ENCODE measurements at regions not wholly inside any gene's neighbourhood (a gene's known extent, or its start where the extent isn't known, plus 50 kb on each side); places are given as distances from the start of the nearest gene placed in this dataset.

DNA sequence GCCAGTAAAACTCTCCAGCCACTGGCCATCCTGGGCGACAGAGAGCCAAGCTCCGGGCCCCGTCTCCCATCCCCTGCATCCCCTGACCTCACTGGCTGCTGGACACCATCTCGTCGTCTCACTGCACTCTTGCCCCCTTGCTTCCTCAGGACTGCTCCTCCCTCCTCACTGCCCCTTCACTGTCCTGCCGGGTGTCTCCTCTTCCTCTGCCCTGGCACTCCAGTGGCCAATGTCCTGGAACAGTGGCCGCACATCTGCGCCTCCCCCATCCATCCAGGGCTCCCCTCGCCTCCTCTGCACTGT lies 800.4 kb downstream of the BRD1 start:
- DNase-seq, result no peak

DNA sequence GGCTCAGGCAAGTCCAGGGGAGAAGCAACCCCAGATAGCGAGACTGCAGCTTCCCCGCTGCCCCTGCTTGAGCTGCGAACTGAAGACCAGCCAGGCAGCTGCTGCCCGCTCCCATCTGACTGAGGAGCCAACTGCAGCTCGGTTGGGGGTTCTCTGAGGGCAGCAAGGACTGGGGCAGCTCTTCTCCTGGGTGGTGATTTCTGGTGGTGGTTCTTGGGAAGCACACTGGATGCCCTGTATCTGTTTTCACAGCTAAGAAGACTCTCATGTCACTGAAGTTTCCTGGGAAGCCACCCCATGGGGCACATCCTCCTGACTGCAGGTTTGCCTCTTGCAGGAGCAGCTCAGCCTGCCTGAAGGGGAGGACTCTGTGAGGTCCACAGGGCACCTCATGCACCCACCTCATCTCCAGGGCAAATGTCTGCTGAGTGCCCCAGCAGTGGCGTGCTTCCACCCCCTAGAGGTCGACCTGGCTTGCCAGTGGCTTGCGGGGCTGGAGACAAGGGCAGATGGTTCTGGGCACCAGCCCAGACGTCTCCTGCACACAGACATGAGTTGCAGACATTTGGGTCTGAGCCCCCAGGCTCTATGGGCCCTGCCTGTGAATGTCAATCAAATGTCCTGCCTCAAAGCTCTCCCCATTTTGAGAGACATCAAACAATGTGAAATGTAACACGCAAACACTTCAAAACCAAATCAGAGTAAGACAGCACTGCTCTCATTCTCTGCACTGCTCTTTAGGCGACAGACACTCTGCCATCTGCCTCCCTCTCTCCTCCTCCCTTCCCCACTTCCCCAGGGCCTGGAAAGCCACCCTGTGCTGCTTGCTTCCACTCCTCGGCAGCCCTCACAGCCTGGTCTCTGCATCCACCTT lies 800.9 kb downstream of the BRD1 start:
- peak; percentile 48 for DNase-seq

DNA sequence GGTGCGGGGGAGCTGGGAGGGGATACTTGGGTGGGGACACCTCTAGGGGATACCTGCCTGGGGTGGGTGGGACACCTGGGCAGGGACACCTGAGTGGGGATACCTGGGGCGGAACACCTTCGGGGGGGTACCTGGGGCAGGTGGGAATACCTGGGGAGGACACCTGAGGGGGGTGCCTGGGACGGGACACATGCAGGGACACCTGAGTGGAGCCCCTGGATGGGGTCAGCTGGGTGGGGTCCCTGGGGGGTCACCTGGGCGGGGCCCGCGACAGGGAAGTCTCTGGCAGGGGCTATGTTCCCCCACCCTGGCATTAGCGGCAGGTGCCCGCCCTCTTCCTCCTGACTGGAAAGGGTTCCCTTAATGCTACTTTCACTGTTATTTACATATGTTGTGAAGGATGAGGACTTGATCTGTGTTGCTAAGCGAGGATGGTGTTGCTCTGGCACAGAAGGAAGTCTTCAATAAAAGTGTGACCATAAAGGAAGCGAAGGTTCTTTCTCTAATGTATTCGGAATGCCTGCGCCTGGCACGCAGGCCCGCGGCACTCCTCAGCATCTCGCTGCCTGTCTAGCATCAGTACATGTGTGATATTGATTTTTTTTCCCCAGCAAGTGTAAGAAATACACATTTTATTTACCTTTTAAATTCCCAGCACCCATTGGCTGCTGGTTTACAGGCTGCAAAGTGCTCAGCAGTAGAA lies 801.7 kb downstream of the BRD1 start:
- peak; percentile 48 for DNase-seq

DNA sequence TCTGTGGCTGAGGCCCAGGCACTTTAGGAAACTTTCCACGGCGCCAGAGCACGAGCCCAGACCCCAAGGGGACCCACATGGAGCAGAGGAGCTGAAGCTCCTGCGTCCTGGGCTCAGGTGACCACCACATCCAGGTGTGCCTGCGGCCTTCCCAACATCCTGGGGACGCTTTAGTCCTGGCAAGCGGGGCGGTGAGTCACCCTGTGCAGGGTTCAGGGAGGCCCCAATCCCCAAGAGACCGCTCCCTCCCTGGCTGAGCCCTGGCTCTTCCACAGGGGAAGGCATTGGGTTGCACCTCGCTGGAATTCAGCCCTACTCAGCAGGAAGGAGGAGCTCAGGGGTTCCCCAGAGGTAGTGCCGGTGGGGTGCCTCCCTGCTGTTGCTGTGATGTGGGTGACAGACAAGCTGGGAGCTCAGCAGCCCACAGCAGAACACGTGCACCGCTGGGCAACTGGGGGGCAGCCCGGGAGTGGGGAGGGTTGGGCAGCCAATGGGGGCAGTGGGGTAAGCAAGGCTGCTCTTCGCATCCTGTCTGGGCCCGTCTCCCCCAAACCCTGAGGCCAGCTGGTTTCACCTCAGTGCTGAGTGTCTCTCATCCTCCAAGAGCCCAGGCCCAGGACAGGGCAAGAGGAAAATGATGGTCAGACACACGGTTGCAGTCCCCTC lies 802.8 kb downstream of the BRD1 start:
- no peak for DNase-seq

DNA sequence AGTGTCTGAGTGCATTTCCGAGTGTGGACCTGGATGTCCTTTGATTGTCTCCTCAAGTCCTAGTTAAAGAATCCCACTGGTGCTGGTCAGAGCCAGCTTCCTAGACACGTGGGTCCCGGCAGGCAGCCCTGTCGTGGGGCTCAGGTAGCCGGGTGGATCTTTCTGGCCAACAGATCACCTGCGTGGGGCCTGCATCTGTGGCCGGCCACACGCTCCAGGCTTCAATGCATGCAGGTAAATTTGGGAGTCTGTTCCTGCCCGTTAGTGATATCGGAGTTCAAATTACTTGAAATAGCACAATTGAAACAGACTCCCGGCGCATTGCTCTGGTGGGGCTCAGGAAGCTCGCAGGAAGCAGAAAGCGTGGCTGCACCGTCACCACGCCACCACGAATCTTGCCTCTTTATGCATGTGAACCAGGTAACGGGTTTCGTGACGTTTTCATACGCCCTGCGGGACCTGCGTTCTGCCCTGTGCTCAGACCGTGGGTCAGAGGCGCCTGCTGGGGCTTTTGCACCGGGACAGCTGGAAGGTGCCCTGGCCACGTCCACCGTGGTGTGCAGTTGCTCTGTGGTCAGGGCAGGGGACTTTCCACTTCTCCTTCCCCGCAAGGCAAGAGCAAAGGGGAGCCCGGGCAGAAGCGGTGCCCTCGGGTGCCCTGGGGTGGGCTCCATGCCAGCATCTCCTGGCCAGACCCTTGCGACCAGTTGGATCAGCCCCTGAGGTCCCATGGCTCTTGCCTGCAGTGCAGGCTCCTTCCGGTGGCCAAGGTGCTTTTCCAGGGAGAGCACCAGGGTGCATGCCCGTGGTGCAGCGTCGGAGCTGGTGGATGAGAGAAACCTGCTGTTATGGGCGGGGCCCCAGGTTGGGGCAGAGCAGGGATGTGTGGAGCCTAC lies 803.5 kb downstream of the BRD1 start:
- DNase-seq, result no peak

DNA sequence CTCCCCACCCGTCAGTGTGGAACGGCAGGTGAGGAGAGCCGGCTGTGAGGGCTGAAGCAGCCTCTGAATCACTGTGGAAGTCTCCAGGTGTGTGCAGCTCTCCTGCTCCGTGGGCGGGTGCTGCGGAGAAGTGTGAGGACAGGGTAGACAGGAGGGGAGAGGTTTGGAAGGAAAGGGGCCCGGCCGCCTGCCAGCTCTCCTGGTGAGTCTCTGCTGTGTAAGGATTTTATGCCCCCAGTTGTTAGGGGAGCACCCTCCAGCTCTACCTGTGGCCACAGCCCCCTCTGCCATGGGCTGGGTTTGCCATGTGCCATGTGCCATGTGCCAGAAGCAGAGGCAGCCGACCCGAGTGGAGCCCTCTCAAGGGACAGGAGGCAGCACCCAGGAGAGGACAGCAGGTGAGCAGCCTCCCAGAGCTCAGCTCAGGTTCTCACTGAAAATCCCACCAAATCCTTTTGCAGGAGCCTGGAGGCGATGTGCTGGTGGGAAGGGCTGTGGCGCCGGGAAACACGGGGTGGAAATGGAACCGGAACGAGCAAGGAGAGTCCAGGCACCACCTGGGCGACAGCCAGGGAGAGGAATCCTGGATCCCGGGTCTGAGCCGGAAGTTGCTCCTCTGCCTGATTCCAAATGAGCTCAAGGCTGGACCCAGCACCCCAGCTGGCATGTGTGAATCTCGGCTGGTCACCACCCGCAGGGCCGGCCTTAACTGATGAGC lies 804.4 kb downstream of the BRD1 start:
- DNase-seq, result no peak

DNA sequence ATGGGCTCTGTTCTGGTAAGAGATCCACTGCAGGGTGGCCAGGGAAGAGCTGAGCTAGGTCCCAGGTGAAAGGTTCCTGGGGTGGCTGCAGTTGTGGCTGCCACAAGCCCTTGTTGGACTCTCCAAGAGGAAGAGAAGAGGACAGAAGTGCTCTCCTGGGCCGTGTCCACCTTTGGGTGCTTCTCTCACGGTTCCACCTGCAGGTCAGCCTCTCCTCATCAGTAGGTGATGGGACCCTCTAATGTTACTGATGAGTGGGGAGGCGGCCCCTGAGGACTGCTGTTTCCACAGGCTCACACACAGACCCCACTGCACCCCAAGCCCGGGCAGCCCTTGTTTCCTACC lies 804.9 kb downstream of the BRD1 start:
- no peak for DNase-seq

DNA sequence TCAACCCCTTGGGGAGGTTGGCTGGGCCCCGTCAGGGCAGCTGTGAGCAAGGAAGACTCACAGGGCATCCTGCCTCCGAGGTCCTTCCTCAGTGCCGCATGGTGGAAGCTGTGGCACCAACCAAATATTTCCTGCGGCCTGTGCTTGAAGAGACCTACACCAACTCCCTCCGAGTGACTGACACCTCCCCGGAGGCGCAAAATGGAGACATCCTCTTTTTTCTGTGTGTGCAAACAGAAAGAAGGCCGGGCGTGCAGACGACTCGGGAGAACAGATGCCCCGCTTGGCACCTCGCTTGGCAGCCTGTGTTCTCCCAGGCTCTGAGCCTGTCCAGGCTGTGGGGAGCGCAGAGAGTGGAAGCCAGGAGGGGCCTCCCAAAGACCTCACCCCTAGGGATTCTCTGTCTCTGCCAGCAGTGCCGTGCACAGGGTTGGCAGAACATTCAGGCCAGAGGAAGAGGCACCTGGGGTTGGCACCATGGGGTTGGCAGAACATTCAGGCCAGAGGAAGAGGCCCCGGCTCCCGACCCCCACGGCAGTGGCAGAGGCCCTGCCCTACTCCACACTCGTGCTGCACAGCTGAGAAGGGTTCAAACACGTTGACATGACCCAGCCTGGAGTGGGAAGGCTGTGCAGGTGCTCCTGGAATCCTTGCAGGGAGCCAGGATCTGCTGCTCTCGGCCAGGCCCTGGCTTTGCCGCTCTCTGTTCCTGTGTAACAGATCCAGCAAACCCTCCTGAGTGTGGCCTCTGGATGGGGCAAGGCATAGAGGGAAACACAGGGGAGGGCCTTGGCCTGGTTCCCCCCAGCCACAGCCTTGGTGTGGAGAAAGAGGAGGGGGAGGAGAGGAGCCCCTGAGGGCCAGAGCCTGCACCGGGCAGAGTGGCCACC lies 805.5 kb downstream of the BRD1 start:
- no peak for DNase-seq

DNA sequence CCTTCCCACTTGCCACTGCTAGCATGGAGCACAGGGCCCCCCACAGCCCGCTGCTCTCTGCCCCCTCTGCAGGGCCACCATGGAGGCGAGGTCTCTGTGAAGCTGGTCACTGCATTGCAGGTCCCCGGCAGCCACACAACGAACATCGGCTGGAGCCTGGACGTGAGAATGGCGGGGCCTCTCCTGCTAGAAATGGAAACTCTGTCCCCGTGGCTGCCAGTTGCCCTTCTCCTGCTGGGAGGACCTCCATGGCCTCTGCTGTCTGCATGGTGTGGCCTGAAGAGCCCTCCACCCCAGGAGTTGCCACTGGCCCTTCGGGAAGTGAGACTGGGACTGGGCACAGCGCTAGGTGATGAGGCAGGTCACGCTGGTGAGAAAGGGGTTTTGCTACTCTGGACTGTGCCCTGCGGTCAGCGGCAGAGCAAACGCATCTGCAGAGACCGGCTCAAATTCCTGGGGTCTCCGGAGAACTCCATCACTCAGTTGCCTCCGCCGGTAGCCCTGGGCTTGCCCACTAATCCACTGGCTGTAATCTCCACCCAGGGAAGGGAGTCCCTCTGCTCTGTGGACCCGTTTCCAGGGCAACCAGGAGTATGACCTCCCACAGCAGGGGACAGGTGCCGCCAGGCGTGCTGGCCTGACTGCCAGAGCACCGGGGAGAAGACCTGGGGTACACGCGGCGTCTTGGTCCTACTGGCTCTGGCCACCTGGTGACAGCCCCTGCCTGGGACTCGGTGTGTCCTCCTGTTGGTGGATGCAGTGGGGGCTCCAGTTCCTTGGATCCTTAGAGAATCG lies 806.3 kb downstream of the BRD1 start:
- no peak for DNase-seq

DNA sequence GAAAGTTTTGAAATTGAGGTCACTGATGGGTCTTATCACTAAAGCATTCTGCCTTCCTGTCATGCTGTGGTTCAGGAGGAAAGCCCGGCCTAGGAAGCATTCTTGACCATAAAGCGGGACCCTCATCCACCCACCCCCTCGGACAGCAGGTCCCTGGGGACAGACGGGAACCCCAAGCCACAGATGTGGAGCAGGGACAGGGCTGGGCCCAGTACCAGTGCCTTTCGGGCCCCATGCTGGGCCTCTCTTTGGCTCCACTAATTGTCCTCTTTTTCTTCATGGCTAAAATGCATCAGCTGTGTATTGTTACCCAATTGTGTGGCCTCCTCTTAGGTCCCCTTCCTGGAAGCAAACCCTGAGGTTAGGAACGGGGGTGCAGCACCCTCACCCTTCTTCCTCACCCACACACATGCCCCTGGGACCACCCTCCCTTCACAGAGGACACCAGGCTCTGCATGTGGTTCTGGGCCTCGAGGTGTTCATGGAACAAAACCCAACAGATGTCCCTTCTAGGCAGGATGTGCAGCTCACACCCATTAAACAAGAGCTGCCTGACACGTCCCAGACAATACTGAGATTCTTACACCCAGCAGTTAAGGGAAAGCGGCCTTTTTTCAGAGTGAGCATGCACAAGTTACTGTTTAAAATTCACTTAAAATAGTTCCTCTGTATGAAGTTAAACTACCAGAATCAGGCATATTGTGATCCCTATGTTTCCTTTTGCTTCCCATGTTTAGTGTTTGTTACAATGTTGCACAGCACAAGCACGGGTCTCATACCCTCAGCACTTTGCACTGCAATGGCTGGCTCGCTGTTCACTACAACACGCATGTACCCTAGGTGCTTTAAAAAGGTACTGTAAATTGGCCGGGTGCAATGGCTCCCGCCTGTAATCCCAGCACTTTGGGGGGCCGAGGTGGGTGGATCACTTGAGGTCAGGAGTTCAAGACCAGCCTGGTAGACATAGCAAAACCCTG lies 807.6 kb downstream of the BRD1 start:
- DNase-seq, result no peak

DNA sequence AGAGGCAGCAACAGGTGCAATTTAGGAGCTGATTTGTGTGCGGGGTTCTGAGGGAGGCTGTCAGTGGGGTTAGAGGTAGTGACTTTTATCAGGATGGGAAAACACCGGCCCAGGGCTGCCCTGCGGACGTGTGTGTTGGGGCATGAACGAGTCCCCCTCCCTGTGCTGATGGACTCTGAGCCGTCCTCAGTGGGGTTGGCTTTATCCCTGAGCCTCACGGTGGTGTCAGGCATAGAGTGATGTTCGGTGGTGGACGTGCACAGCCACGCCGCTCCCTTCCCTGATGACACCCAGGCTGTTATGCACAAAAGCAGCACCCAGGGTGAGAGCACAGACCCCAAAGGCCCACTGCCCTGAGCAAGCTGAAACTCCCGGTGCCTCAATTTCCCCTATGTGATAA lies 809.1 kb downstream of the BRD1 start:
- DNase-seq, result no peak

DNA sequence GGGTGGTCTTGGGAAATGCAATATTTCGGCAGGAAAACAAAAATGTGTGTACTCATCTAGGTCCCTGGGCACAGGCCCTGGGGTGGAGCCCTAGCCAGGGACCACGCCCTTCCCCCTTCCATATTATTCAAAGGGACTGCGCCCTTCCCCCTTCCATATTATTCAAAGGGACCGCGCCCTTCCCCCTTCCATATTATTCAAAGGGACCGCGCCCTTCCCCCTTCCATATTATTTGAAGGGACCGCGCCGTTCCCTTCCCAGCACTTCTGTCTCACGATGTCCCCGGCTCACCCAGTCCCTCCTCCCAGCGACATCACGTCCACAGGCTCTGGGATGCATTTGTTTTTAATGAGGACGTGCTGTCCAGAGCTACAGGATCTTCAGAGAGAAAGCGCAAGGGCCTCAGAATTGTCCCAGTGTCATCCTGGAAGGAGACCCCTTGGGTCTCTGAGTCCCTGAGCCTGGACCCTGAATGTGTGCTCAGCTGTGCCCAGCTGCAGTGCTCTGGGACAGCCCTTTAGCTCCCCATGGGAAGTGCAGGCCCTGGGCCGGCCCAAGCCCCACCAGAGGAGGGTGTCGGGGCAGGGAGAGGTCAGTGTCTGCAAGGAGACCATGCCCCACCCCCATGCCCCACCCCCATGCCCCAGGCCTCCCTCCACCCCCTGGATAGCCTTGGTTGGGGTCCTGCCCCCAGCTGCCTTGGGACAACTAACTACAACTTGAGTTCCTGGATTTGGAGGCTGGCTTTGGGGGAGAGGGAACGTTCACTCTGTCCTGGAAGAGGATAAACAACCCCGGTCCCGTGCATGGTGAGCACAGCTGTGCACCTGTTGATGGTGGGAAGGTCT lies 810.0 kb downstream of the BRD1 start:
- DNase-seq, result no peak

DNA sequence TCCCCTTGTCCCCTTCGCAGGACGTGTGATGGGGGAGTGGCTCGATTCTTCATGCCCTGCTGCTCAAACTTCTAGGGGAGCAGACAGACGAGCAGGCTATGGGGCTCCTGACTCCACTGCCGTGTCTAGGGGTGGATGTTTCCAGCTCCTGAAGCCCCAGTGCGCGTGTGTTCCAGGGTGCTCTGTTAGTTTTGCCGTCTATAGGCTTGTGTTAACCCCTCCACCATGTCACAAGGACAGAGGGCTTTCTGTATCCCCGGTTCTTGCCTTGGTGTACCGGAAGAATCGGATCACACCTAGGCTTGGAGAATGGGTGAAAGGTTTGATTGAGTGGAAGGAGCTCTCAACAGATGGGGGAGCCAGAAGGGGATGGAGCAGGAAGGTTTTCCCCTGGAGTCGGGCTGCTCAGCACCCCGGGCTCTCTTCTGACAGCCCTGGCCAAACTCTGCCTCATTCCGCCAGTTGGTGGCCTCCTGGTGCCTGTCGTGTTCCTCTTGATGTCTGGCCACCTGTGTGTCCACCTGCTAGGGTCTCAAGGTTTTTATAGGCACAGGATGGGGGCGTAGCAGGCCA lies 810.7 kb downstream of the BRD1 start:
- DNase-seq, result no peak

DNA sequence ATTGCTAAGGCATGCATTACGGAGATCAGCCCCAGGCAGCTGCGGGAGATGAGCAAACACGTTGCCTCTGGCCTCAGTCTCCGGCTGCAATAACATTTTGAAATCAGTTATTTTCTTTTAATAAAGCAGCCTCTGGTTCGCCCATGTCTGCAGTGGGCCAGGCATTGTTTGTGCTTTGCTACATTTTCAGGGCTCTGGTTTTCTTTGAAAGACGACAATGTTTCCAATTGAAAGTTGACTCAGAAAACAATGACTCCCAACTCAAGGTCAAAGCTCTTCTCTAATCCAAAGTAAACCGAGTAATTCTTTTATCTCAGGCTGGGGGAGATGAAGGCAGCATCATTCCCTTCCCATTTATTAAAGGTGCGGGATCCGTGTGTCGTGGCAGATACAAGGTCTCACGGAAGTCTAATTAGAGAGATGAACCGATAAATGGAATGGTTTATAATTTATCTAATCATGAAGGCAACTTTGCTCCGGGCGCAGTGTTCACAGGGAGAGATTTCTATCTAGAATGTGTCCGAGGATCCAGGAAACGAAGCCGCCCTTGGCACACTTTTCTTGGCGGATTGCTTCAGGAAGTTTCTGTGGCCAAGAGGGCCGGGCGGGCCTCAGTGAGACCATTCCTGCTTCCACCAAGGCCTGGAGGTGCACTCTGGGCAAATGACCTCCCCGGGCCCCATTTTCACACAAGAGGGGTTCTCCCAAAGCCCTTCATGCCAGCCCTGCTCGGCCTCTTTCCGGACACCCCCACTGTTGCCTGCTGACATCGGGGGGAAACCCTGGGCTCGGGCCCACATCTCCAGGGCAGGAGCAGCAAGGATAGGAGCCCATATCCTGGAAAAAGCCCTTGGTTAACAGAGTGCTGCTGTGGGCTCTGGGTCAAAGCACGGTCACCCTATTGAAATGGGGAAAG lies 811.4 kb downstream of the BRD1 start:
- no peak for DNase-seq

DNA sequence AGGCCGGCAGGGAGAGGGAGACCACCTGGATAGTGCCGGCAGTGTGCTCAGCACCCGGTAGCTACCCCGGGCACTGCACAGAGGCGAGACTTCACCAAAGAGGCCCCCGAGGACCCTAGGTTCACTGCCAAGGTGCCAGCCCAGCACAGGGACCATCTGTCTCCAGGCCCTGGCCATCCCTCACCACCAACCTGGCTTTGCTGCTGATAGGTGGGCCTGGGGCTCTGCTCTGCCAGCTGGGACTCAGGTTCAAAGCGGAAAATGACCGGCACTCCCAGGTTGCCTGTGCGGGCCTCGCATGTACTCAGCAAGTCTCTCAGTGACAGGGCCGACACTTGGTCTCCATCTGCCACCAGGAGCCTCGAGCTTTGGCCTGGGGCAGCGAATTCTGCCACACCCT lies 812.2 kb downstream of the BRD1 start:
- no peak for DNase-seq

All from NCI-H345 (cell line).